Coronary artery (tissue), 2 donors: ENCODE measurements at regions not wholly inside any gene's neighbourhood (a gene's known extent, or its start where the extent isn't known, plus 50 kb on each side); places are given as distances from the start of the nearest gene placed in this dataset.

ENCODE experiments used
- DNase-seq: peaks from one replicate; pipeline ENCODE4 v3.0.0-alpha.2; 2017; ENCODE audit warnings: low spot score
- H3K27ac ChIP-seq, 2 donors: fragments of 200-600 bp; sonication (generic); one replicate each; pipeline ENCODE4 v1.5.1; 2016 to 2019
- H3K4me3 ChIP-seq: fragments of 200-600 bp; sonication (generic); 2 replicates; pipeline ENCODE4 v1.5.1; 2016; ENCODE audit warnings: mild to moderate bottlenecking, moderate library complexity
- CTCF ChIP-seq: fragments of 200-600 bp; sonication (generic); IDR thresholded peaks from one replicate; pipeline ENCODE4 v1.5.1; 2019; ENCODE audit warnings: antibody characterized with exemption

GRCh38 chr2:4507661-4508060, 804.3 kb downstream of the DCDC2C start:
- no peak for DNase-seq
- Histone ChIP-seq H3K4me3 (no peak overlapping the region), H3K27ac (no peak overlapping the region)
- TF ChIP-seq CTCF = no peak

GRCh38 chr2:4515871-4516761, 812.7 kb downstream of the DCDC2C start:
- no peak overlapping the region for H3K4me3 ChIP-seq
- H3K27ac ChIP-seq = no peak overlapping the region
- TF ChIP-seq CTCF = no peak
- DNase-seq = no peak

GRCh38 chr2:4518596-4518995, 815.2 kb downstream of the DCDC2C start:
- H3K27ac ChIP-seq = no peak overlapping the region
- DNase-seq = no peak
- H3K4me3 ChIP-seq = no peak overlapping the region
- TF ChIP-seq CTCF = no peak

GRCh38 chr2:4522498-4523421, 819.4 kb downstream of the DCDC2C start:
- H3K27ac ChIP-seq = no peak overlapping the region
- no peak for TF ChIP-seq CTCF
- no peak for DNase-seq
- no peak overlapping the region for H3K4me3 ChIP-seq

GRCh38 chr2:4527416-4527815, 824.0 kb downstream of the DCDC2C start:
- Histone ChIP-seq H3K4me3 (no peak overlapping the region), H3K27ac (no peak overlapping the region)
- TF ChIP-seq CTCF = no peak
- no peak for DNase-seq

GRCh38 chr2:4528246-4528645, 824.9 kb downstream of the DCDC2C start:
- DNase-seq = no peak
- H3K27ac ChIP-seq = no peak overlapping the region

More at GRCh38 chr2:4528246-4528645, 824.9 kb downstream of the DCDC2C start:
- H3K4me3 ChIP-seq = no peak overlapping the region
- no peak for TF ChIP-seq CTCF
